ENCODE measurements at regions not wholly inside any gene's neighbourhood (a gene's known extent, or its start where the extent isn't known, plus 50 kb on each side); places are given as distances from the start of the nearest gene placed in this dataset.

DNA sequence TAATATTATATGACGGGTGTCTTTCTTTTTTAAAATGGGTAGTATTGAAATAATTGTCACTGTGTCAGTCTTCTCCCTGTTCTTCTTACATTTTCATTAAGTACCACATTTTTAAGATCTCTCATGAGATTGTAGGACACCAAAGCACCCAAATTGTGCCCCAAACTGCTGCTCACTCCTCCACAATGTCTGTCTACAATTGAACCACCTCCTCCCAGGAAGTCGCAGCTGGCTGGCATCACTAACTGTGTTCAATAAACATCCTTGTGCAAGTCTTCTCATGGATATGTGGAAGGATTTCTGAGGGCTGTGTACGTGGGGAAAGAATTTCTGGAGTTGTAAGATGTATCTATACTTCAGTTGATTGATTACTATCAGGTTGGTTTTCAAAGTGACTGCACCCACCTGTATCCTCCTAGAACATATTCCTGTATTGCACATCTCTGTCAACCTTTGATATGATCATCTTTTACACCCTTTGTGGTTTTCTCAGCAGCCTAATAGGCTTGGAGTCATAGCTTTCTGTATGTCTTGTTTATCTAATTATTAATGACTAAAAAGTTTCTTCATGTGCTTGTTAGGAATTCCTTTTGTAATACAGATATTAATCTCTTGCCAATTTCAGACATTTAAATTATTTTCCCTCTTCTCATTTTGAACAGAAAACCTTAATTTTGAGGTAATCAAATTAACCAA, 774.9 kb downstream of the RNF144A start:
- no peaks in the 10 kb centered on the region for H3K27me3 ChIP-seq
- no peak for DNase-seq
- H3K9me3 ChIP-seq: no peaks in the 10 kb centered on the region
- H3K4me3 ChIP-seq: no peak overlapping the region
- no peaks in the 10 kb centered on the region for H3K4me1 ChIP-seq
- WGBS, 2 donors (ENCODE audit: low coverage in 1 of 2): 67 to 81% methylated on average over 3 of the region's 3 CpGs
- in situ Hi-C loops (cut with MboI; ENCODE audit: low pct_ligation_motif_present in 1 of 4, low pct_unique_long_range_greater_than_20kb in 1 of 4, low sequenced_read_pairs in 3 of 4): no loop called here
- H3K27ac ChIP-seq: no peak overlapping the region
- intact Hi-C loops (cut with DNase I; ENCODE audit: low total_unique reads): no loop called here
- TF ChIP-seq EP300 (IDR thresholded peaks at IDR 0.05; ENCODE audit: low read depth) (no peak), POLR2A (IDR thresholded peaks at IDR 0.05) (no peak), POLR2AphosphoS5 (IDR thresholded peaks at IDR 0.05) (no peak)
- TF ChIP-seq, protein P1, sequence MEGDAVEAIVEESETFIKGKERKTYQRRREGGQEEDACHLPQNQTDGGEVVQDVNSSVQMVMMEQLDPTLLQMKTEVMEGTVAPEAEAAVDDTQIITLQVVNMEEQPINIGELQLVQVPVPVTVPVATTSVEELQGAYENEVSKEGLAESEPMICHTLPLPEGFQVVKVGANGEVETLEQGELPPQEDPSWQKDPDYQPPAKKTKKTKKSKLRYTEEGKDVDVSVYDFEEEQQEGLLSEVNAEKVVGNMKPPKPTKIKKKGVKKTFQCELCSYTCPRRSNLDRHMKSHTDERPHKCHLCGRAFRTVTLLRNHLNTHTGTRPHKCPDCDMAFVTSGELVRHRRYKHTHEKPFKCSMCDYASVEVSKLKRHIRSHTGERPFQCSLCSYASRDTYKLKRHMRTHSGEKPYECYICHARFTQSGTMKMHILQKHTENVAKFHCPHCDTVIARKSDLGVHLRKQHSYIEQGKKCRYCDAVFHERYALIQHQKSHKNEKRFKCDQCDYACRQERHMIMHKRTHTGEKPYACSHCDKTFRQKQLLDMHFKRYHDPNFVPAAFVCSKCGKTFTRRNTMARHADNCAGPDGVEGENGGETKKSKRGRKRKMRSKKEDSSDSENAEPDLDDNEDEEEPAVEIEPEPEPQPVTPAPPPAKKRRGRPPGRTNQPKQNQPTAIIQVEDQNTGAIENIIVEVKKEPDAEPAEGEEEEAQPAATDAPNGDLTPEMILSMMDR (IDR thresholded peaks at IDR 0.05): no peak
- H3K36me3 ChIP-seq: no peaks in the 10 kb centered on the region

DNA sequence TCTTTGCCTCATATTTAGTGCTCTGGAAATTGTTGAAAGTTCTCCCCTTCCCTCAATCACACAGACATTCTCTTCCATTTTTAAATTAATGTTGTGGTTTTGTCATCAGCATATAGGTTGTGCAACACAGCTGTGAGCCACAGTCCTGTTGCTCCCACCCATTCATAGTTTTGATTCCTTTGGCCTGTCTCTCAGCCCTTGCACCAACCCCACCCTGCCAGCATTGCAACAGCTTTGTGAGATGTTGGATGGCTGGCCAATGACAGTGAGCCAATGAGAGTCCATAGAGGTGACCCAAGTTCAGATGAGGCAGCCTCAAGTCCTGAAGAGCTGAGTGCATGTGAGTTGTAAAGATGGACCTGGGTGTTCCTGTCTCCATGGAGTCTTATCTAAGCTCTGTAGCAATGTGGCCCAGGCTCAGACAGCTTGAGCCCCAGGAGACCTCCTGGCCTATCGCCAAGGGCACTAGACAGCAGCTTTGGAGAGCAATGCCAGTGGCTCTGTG, 775.5 kb downstream of the RNF144A start:
- no peak for DNase-seq

DNA sequence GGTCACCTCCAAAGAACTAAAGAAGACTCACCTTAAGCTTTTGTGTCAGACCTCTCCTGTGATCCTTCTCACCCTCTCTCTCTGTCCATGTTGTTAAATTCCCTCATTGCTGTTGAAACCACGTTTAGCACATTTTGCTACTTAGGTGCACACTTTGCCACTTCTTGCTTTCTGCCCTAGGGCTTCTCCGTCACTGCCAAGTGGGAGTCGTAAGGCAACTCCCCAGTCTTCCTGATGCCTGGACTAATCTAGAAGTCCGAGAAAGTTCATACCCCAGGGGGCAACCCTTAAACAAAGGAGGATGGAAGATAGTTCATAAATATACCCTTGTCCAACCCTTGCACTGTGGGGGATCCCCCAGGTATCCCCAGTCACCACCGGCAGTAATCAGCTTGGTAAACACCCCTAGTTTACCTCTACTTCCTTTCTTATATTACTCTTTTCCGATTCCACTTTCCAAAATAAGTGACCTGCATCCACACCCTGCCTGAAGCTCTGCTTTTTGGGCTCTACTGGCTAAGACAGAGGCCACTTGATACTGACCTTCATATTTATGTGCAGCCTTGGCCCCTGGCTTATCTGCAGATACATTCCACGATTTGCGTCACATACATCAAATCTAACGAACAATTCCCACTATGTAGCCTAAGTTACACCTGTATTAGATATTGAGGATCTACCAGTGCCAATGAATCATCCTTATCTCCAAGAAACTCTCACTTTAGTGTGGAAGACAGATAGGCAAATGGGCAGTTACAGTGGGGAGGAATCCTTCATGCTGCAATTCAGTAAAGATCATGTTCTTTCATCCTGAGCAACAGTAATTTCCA, 776.2 kb downstream of the RNF144A start:
- DNase-seq: no peak
- H3K4me3 ChIP-seq: no peak overlapping the region
- in situ Hi-C loops (cut with MboI; ENCODE audit: low pct_ligation_motif_present in 1 of 4, low pct_unique_long_range_greater_than_20kb in 1 of 4, low sequenced_read_pairs in 3 of 4) (no loop called here), intact Hi-C loops (cut with DNase I; ENCODE audit: low total_unique reads) (no loop called here)
- H3K9me3 ChIP-seq: no peaks in the 10 kb centered on the region
- no peaks in the 10 kb centered on the region for H3K4me1 ChIP-seq
- no peak overlapping the region for H3K27ac ChIP-seq
- no peaks in the 10 kb centered on the region for H3K36me3 ChIP-seq
- H3K27me3 ChIP-seq: no peaks in the 10 kb centered on the region
- TF ChIP-seq POLR2A (IDR thresholded peaks at IDR 0.05) (no peak), POLR2AphosphoS5 (IDR thresholded peaks at IDR 0.05) (no peak), EP300 (IDR thresholded peaks at IDR 0.05; ENCODE audit: low read depth) (no peak)
- TF ChIP-seq, protein P1 (IDR thresholded peaks at IDR 0.05): no peak
- 81 to 83% methylated on average over 7 to 9 of the region's 9 CpGs for WGBS, 2 donors (ENCODE audit: low coverage in 1 of 2)

More for the DNA sequence above, 775.5 kb downstream of the RNF144A start:
- TF ChIP-seq POLR2A (IDR thresholded peaks at IDR 0.05): no peak
- TF ChIP-seq POLR2AphosphoS5 (IDR thresholded peaks at IDR 0.05): no peak
- TF ChIP-seq, protein P1 (IDR thresholded peaks at IDR 0.05): no peak
- TF ChIP-seq EP300 (IDR thresholded peaks at IDR 0.05; ENCODE audit: low read depth): no peak
- intact Hi-C loops (cut with DNase I; ENCODE audit: low total_unique reads) (no loop called here), in situ Hi-C loops (cut with MboI; ENCODE audit: low pct_ligation_motif_present in 1 of 4, low pct_unique_long_range_greater_than_20kb in 1 of 4, low sequenced_read_pairs in 3 of 4) (no loop called here)
- Histone ChIP-seq H3K27ac (no peak overlapping the region), H3K9me3 (no peaks in the 10 kb centered on the region), H3K4me1 (no peaks in the 10 kb centered on the region), H3K36me3 (no peaks in the 10 kb centered on the region), H3K4me3 (no peak overlapping the region), H3K27me3 (no peaks in the 10 kb centered on the region)
- WGBS, 2 donors (ENCODE audit: low coverage in 1 of 2): 100% methylated on average over 1 of the region's 1 CpG; no CpG with 5 or more reads in 1 of the 2 donors
